Spinal cord (tissue), 9 donors: ENCODE measurements at regions not wholly inside any gene's neighbourhood (a gene's known extent, or its start where the extent isn't known, plus 50 kb on each side); places are given as distances from the start of the nearest gene placed in this dataset.

Experiments used
- DNase-seq, 6 donors: peaks; one replicate each; pipeline versions ENCODE4 v3.0.0 to v3.0.0-alpha.2; 2013 to 2015; ENCODE audit warnings: low spot score in 6 of 6, low read depth in 4 of 6
- H3K27ac ChIP-seq: one replicate; pipeline ENCODE4 v1.5.1; 2013; ENCODE audit warnings: low read depth, low read length, control low read depth
- H3K27me3 ChIP-seq: one replicate; pipeline ENCODE4 v1.6.1; 2013; ENCODE audit warnings: low read length; ENCODE audit not compliant: control insufficient read depth, insufficient read depth
- H3K36me3 ChIP-seq: one replicate; pipeline ENCODE4 v1.6.1; 2013; ENCODE audit warnings: low read length; ENCODE audit not compliant: control insufficient read depth, insufficient read depth
- H3K4me1 ChIP-seq: one replicate; pipeline ENCODE4 v1.6.1; 2013; ENCODE audit warnings: low read length; ENCODE audit not compliant: control insufficient read depth, insufficient read depth
- H3K4me3 ChIP-seq: one replicate; pipeline ENCODE4 v1.5.1; 2013; ENCODE audit warnings: low read depth, low read length, control low read depth
- H3K9me3 ChIP-seq: one replicate; pipeline ENCODE4 v1.6.1; 2013; ENCODE audit warnings: low read length; ENCODE audit not compliant: control insufficient read depth, insufficient read depth
- WGBS: methylation state at CpG from one replicate; pipeline ENCODE4 v1.1.5; 2013; ENCODE audit warnings: missing lambda C conversion rate; ENCODE audit not compliant: insufficient coverage; 5-methylcytosine and 5-hydroxymethylcytosine counted together
- donor health status: healthy.

DNA sequence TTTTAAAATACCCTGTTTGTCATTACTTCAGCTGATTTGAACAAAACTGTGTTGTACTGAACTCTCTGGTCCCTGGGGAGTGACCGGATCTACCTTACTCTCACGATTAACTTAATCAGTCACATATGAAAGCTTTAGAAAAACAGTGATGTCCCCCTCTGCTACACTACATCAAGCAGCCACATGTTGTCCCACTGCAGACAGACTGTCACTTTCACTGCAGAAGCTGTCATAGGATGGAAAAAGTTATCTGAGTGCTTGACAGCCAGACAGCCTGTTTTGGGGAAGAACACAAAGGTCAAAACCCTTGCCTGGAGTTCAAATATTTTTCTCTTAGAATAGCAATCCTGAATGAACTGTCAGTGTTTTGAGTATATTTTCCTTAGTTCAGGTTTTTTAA, 546.4 kb downstream of the DTWD2 start:
- no peak for DNase-seq
- no peaks in the 10 kb centered on the region for H3K9me3 ChIP-seq
- no peaks in the 10 kb centered on the region for H3K36me3 ChIP-seq
- no peak overlapping the region for H3K27ac ChIP-seq
- no peaks in the 10 kb centered on the region for H3K27me3 ChIP-seq
- WGBS: 83% methylated on average over 1 of the region's 2 CpGs
- H3K4me3 ChIP-seq: no peak overlapping the region
- H3K4me1 ChIP-seq: peaks cover 2% of the 10 kb centered on the region

DNA sequence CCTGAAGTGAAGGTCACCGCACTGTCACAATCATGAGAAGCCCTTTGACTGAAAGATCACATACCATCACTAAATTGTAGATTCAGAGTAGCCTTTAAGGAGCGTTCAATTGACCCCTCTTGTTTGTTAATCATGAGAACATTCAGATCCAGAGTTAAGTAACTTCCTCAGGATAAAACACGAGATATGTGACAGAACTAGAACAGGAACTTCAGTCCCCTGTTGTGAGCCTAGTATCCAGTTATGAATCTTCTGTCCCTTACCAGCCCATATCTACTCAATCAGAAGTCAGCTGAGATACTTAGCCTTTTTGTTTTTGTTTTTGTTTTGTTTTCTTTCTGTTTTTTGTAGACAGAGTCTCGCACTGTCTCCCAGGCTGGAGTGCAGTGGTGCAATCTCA, 547.3 kb downstream of the DTWD2 start:
- peaks cover 2% of the 10 kb centered on the region for H3K4me1 ChIP-seq
- H3K9me3 ChIP-seq: no peaks in the 10 kb centered on the region
- 75% methylated on average over 3 of the region's 4 CpGs for WGBS
- DNase-seq: no peak
- H3K4me3 ChIP-seq: no peak overlapping the region
- H3K36me3 ChIP-seq: no peaks in the 10 kb centered on the region
- no peak overlapping the region for H3K27ac ChIP-seq
- no peaks in the 10 kb centered on the region for H3K27me3 ChIP-seq

DNA sequence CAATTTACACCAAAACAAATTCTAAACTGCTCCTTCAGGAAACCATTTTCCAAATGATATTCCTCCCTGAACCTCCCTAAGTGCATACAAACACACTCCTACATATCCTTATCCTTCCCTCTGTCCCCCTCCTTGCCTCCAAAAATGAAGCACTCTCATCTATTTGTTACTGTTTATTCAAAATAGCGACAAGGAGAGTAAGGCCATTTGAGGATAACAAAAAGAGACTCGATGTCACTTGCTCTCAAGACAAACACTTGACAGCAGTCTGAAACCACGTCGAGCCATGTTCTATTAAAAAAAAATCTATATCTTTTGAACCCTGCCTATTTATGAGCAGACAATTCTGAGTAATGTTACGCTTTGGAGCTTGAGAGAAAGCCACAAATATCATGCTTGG, 547.9 kb downstream of the DTWD2 start:
- no peak for DNase-seq
- Histone ChIP-seq H3K4me3 (no peak overlapping the region), H3K4me1 (peaks cover 2% of the 10 kb centered on the region), H3K36me3 (no peaks in the 10 kb centered on the region), H3K27me3 (no peaks in the 10 kb centered on the region), H3K27ac (no peak overlapping the region), H3K9me3 (no peaks in the 10 kb centered on the region)
- WGBS: 100% methylated on average over 1 of the region's 5 CpGs

DNA sequence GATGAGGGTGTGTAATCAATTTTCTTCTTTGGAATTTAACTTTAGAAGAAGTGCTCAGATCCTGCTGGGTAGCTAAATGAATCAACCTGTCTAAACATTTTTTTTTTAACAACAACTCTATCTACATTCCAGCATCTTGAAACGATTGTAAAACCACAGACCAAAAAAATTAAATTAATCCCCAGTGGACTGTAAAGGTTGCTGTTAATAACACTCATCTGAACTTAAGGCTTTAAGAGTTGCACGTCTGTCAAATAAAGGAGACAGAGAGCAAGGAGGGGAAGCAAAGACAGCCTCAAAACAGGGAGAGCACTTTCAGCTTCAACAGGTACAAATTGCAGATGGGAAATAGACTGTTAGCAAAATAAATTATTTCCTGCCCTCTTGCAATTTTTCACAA, 548.5 kb downstream of the DTWD2 start:
- Histone ChIP-seq H3K9me3 (no peaks in the 10 kb centered on the region), H3K4me1 (peaks cover 2% of the 10 kb centered on the region), H3K27me3 (no peaks in the 10 kb centered on the region), H3K4me3 (no peak overlapping the region), H3K27ac (no peak overlapping the region), H3K36me3 (no peaks in the 10 kb centered on the region)
- peak in 2 of 6 donors; percentile 28 to 61 for DNase-seq
- 57% methylated on average over 1 of the region's 2 CpGs for WGBS

DNA sequence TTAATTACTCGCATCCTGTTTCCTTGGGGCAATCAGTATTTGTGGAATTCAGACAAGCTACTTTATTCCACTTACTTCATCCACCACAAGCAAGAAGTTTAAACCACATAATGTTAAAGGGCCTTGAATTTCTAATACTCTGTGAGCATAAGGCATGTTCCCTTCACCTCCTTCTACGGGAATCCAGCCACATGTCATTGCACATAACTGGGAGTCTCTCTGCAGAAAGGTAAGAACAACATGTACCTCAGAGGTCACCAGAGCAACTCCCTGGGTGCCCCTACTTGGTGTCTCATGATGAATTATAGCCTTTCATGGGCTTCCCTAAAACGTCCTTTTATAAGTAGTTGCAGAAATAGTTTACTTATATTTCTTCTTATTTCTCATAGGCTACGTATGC, 553.2 kb downstream of the DTWD2 start:
- DNase-seq: no peak
- Histone ChIP-seq H3K27ac (no peak overlapping the region), H3K27me3 (no peaks in the 10 kb centered on the region), H3K36me3 (no peaks in the 10 kb centered on the region), H3K4me3 (no peak overlapping the region), H3K9me3 (no peaks in the 10 kb centered on the region), H3K4me1 (no peaks in the 10 kb centered on the region)
- 100% methylated on average over 1 of the region's 4 CpGs for WGBS

DNA sequence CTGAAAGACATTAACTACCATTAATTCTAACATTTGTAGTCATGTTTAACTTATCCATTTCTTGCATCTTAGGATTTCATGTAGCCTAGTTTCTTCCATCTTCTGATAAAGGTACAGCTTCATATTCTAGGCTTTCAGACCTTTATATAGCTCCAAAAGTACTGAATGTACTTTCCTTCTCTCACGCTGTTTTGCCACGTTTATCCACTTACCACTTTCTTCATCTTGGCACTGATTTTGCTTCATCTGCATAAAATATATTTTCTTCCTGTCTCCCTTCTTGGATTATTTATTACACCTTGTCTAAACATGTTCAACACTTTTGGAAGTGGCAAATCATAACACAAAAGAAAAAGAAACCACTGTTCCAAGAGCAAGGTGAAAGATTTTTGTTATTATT, 553.8 kb downstream of the DTWD2 start:
- H3K4me3 ChIP-seq: no peak overlapping the region
- WGBS: 83% methylated on average over 2 of the region's 2 CpGs
- no peaks in the 10 kb centered on the region for H3K4me1 ChIP-seq
- DNase-seq: no peak
- H3K9me3 ChIP-seq: no peaks in the 10 kb centered on the region
- no peak overlapping the region for H3K27ac ChIP-seq
- no peaks in the 10 kb centered on the region for H3K27me3 ChIP-seq
- H3K36me3 ChIP-seq: no peaks in the 10 kb centered on the region

DNA sequence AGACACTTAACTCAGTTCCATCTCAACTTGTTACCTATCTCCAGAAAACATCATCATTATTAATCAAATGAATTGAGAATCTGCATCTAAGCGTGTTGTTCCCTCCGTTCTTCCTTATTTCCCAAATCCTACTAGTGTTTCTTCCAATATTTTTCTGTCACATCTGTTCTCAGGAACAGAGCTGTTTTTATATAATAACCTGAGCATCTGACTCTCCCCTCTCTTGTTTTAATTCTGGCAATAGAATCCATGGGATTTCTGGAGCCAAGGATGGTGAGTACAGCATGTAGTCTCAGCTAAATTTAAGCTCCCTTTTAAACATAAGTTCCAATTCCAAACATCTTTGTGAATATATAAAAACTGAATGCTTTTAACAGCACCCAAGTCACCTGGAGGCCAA, 558.3 kb downstream of the DTWD2 start:
- Histone ChIP-seq H3K9me3 (peaks cover 4% of the 10 kb centered on the region), H3K4me3 (no peak overlapping the region), H3K27me3 (no peaks in the 10 kb centered on the region), H3K4me1 (no peaks in the 10 kb centered on the region), H3K27ac (no peak overlapping the region), H3K36me3 (no peaks in the 10 kb centered on the region)
- WGBS: 100% methylated on average over 2 of the region's 2 CpGs
- DNase-seq: no peak

DNA sequence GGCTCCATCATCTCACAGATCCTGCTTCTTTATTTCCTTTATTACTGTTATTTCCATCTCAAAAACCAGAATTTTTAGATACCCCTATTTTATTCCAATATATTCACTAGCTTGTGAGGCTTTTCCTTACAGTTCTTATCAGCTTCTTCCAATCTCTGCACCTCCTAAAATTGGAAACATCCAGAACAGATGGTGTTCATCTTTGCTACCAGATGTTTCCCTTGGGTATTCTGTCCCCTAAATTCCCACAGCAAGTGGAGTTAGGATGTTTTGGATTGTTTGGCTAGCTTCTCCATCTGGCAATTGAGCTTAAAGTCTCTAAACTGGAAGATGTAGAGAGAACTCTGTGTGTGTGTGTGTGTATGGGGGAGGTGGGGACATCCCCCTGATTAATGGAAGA, 580.4 kb downstream of the DTWD2 start:
- no peaks in the 10 kb centered on the region for H3K9me3 ChIP-seq
- H3K4me1 ChIP-seq: no peaks in the 10 kb centered on the region
- H3K27me3 ChIP-seq: no peaks in the 10 kb centered on the region
- no peak overlapping the region for H3K4me3 ChIP-seq
- DNase-seq: no peak
- H3K36me3 ChIP-seq: no peaks in the 10 kb centered on the region
- H3K27ac ChIP-seq: no peak overlapping the region

DNA sequence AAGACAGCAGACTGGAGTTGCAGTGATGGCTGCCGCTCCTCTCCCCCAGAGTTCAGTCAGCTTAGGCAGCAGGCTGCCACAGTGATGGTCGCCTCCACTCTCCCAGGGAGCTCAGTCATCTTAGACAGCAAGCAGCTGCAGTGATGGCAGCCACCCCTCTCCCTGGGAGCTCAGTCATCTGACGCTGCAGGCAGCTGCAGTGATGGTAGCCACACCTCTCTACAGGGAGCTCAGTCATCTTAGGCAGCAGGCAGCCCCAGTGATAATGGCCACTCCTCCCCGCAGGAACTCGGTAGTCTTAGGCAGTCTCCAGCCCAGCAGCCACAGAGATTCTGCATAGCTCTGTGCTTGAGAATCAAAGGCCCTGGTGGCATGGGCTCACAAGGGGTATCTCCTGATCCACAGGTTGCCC, 582.7 kb downstream of the DTWD2 start:
- Histone ChIP-seq H3K36me3 (no peaks in the 10 kb centered on the region), H3K4me3 (no peak overlapping the region), H3K27ac (no peak overlapping the region), H3K4me1 (no peaks in the 10 kb centered on the region), H3K9me3 (no peaks in the 10 kb centered on the region), H3K27me3 (no peaks in the 10 kb centered on the region)
- WGBS: 62% methylated on average over 5 of the region's 5 CpGs
- DNase-seq: no peak

DNA sequence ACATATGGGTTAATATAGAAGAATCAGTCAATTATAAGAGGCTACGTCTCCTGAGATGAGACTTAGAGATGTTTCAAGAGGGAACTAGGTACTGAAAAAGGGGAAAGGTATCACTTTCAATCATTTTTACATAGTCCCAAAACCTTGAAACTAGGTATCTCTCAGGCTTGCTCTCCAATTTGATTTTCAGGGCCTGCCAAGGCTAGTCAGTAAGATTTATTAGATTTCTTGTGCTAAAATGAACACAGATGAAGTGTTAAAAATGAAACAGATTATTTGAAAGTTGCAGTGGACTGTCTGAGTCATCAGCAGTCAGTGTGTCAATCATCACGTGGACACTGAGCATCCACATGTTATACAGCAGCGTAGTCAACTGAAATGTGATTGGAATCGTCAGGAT, 591.1 kb downstream of the DTWD2 start:
- Histone ChIP-seq H3K9me3 (no peaks in the 10 kb centered on the region), H3K36me3 (no peaks in the 10 kb centered on the region), H3K4me1 (no peaks in the 10 kb centered on the region), H3K27me3 (no peaks in the 10 kb centered on the region), H3K4me3 (no peak overlapping the region), H3K27ac (no peak overlapping the region)
- 75% methylated on average over 1 of the region's 4 CpGs for WGBS
- DNase-seq: no peak
